IPS-18c (cell line): ENCODE measurements at regions not wholly inside any gene's neighbourhood (a gene's known extent, or its start where the extent isn't known, plus 50 kb on each side); places are given as distances from the start of the nearest gene placed in this dataset.

Source experiments
- H3K4me3 ChIP-seq: 2 replicates; pipeline ENCODE4 v1.7.0; 2013; ENCODE audit warnings: low read depth, mild to moderate bottlenecking, low read length, moderate library complexity; ENCODE audit not compliant: insufficient read depth
- H3K9me3 ChIP-seq: one replicate; pipeline ENCODE4 v1.6.1; 2013; ENCODE audit warnings: mild to moderate bottlenecking, low read length, moderate library complexity; ENCODE audit not compliant: control insufficient read depth, insufficient read depth

DNA sequence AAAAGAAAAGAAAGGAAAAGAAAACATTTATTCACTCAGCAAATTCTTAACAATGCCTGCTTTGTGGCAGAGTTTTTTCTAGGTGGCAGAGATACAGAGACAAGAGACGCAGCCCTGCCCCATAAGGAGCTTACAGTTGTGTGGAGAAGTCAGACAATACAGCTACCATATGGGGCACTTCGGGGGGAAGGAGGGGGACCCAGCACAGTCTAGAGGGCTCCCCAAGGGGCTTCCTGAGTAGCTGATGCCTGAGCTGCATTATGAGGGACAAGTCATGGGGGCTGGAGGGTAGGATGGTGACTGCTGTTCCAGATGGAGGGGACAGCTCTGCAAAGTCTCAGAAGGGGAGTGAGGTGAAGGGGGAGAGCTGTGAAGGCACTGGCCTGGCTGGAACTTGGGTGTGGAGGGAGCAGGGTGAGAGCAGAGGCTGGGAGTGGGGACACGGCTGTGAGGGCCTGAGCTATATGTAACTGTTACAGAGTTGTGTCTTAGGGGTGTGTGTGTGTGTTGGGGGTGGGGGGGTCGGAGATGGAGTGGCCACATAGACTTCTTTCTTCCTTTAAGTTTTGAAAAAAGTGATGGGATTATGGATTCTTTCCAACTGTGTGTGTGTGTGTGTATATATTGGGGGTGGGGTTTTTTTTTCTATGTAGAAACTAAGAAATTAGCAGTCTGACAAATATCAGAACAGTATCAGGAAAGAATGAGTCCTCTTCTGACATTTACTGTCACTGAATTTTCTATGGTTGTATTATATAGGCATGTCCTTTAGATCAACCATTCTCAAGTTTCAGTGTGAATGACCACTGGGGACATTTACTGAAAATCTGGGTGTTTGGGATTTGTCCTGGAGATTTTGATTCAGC is 66.0 kb upstream of the HAAO start:
- H3K9me3 ChIP-seq = no peaks in the 10 kb centered on the region
- H3K4me3 ChIP-seq = no peak overlapping the region

DNA sequence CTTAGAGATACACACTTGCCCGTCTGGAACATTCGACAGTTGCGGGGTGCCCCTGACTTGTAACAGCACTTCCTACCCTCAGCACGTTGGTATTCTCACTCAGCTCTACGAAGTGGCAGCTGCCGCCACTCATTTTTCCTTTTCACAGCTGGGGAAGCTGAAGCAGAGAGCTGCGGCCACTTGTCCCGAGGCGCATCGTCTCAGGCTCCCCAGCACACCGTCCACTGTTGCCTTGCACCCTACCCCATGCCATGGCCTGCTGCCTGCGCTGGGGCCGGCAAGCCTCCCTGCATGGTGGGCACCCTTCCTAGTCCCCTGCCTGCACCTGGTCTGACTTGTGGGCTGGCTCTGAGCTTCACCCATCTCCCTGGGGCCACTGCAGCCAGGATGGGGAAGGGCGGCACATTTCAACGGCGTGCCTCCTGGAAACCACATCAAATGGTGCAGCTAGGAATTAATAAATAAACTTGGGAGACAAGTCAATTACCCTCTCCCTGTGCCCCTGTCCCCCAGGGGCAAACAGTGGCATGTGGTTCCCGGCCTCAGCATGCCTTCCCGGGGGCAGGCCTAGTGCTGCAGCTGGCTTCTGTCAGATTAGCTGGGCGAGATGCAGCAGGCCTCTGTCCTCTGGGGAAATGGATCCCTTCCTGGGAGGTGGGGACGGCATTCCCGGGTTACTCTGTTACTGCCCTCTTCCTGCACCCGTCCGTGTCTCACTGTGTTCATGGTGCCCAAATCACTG is 64.7 kb upstream of the HAAO start:
- no peaks in the 10 kb centered on the region for H3K9me3 ChIP-seq
- H3K4me3 ChIP-seq = no peak overlapping the region

DNA sequence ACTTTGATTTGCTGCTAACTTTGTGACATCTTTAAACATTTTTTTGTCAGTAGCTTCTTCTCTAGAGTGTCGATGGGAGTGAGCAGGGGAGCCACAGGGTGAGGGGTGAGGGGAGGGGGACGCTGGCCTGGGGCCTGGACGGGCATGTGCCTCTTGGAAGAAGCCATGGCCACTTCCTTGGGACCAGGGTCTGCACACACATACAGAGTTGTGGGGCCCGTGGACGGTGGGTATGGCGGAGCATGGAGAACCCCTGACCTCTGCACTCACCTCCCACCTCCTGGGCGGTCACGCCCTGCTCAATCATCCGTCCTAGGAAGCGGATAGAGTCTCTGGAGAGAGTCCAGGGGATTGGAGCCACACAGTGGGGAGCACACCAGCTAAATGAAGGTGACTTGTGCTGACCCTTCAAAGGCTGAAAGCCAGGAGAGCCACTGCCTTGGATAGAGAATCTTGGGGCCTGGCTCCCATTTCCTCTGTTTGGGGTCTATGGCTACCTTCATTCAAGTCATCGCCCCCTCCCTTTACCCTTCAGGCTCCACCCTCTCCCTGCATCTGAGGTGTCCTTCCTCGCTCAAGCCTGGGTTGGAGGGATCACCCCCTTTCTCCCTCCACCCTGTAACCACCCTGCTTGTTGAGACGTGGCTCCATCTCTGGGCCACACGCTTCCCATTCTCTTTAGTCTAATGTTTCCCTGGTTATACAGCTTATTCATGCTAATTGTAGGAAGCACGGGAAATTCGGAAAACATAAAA is 63.9 kb upstream of the HAAO start:
- H3K4me3 ChIP-seq = no peak overlapping the region
- H3K9me3 ChIP-seq = no peaks in the 10 kb centered on the region

DNA sequence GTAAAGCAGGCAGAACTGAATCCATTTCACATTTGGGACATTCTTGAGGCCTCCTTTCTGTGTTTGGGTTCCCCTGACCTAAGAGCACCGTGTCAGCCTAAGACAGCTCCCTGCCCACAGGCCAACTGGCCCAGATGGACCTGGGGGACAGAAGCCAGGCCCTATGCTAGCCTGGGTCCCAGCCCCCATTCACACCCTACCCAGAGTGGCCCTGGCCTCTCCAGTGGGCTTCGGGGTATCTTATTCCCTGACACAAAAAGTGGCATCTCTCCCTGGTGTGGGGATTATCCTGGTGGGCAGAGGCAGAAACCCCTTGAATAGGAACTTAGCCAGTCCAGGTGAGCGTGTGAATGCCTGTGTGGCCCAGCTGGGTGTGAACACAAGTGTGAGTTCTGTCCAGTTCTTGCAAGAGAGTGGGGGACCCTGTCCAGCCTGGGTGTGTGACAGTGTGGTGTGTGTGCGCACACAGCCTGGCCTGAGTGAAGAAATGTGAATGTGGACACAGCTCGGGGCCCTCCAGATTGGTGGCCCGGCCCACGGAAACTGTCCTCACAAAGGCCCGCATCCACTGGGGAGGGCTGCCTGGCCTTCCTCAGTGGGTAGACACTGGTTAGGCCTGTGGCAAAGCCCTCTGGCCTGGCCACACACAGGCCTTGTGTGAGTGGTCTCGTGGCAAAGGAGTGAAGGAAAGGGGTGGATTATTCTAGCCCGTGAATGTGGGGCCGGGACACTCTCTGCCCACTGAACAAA is 63.0 kb upstream of the HAAO start:
- Histone ChIP-seq H3K4me3 (no peak overlapping the region), H3K9me3 (no peaks in the 10 kb centered on the region)

DNA sequence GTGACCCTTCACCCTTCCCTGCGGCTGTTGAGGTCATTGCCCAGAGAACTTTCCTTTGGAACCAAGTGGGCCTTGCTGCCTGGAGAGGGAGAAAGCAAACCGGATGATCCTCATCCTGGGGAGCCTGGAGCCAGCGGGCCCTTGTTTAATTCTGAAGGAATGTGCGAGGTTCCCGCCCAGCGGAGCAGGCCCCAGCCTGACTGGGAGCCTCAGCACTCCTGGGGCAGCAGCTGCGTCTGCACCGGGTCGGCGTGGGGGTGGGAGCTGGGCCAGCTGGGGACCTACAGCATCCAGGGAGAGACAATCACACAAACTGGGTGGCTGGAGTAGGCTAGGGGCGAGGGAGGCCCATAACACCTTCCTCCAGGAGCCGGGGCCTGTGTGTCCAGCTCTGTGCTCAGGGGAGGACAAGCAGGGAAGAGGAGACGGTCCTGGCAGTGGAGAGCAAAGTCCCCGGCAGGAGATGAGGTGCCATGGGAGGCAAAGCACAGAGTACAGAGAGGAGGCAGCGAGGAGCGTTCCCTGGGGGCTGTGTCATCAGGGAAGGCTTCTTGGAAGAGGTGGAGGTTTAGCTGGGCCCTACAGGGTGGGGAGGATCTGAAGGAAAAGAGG is 61.9 kb upstream of the HAAO start:
- H3K9me3 ChIP-seq = no peaks in the 10 kb centered on the region
- no peak overlapping the region for H3K4me3 ChIP-seq

DNA sequence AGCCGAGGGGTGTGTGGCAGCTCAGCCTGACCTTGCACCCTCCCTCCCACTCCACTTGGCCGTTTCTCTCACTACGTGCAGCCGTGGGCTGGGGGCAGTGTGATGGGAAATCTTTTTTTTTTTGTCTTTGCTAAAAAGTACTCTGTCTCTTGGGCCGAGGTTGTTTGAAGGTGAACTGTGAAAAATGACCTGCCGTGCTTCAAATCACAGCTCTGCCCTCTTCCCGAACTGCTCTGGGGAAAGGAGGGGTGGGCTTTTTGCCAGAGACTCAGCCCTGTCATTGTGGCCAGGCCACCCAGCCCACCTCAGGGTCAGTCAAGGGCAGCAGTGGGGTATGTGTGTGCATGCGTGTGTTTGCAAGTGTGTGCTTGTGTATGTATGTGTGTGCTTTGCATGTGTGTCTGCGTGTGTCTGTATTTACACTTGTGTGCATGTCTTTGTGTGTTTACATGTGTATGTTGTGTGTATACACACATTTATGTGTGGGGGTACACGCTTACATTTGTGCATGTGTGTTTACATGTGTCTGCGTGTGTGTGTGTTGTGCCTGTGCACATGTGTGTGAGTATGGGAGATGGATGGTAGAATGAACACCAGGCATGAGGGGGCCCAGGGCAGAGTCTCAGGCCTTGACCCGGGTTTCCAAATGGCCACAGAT is 61.3 kb upstream of the HAAO start:
- Histone ChIP-seq H3K9me3 (no peaks in the 10 kb centered on the region), H3K4me3 (no peak overlapping the region)

DNA sequence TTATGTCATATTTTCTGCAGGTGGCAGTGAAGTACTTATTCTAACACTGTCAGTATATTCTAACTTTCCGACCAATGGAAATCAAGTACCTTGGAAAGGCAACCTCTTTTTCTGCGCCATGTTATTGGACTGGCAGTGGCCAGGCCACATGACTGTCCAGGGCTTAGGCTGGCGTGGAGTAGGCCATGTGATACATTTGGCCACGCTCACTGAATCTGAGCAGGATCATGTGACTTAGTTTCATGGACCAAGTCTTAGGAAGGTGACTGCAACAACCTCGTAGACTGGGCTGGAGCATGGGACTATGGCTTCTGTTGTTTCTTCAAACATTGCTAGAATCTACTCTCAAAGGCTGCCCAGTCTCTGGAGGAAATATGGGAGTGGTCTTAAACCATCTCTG is 60.4 kb upstream of the HAAO start:
- H3K4me3 ChIP-seq = no peak overlapping the region
- no peaks in the 10 kb centered on the region for H3K9me3 ChIP-seq

DNA sequence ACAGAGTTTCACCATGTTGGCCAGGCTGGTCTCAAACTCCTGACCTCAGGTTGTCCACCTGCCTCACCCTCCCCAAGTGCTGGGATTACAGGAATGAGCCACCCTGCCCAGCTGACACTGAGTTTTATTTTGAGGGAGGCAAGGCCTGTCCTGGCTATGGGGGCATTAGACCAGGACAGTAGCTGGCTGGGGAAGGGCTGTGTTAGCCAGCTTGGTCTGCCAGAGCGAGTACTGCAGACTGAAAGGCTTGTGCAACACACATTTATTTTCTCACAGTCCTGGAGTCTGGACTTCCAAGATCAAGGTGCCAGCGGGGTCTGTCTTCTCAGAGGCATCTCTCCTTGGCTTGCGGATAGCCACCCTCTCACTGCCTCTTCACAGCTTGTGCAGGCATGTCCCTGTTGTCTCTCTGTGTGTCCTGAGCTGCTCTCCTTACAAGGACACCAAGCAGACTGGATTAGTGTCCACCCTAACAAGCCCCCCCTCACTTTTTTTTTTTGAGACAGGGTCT is 59.4 kb upstream of the HAAO start:
- no peaks in the 10 kb centered on the region for H3K9me3 ChIP-seq
- H3K4me3 ChIP-seq = no peak overlapping the region

DNA sequence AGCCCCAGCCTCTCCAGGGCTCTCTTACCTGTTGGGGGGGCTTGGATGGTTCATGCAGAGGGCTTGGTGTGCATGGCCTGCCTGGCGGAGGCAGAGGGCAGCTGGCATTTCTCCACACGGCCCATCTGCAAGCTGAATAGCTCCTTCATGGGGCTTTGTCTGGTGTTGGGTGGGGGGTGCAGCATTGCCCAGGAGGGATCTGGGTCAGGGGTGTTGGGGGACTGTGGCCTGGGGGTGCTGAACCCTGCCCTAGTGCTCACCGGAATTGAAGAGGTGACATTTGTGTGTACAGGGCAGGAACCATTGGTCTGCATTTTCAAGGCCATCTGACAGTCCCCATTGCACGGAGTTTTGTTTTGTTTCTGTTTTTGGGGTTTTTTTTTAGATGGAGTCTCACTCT is 58.8 kb upstream of the HAAO start:
- Histone ChIP-seq H3K4me3 (no peak overlapping the region), H3K9me3 (no peaks in the 10 kb centered on the region)

DNA sequence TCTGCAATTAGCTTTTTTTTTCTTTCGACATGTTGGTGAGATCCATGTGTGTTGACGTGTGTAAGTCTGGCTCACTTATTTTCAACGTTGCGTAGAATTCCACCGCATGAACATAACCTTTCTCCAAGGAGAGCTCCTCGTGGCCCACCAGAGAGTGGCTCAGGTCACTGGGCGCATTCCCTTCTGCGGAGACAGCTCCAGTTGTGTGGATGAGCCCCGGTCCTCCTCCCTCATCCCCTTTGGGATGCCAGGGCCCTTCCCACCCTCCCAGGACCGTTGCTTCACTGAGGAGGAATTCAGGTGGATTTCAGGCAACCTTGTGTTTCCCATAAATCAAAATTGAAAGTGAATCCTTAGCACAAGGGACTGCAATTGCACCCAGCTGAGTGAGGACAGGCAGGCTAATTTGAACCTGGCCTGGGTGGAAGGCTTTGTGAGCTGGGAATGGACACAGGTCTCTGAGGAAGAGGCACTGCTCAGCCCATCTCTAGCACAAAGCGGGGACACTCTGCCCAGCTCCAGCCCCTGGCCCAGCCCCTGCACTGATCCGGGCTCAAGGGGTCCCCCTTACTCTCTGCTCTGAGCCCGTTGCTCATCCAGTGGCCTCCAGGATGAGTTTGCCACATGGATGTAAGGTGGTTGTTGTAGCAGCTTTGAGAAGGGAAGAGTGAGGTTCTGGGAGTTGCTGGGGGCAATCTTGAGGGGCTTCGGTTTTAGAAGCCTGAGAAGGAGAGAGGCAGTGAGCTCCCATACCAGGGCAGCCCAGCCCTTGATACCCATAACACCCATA is 57.8 kb upstream of the HAAO start:
- H3K4me3 ChIP-seq = no peak overlapping the region
- H3K9me3 ChIP-seq = no peaks in the 10 kb centered on the region

DNA sequence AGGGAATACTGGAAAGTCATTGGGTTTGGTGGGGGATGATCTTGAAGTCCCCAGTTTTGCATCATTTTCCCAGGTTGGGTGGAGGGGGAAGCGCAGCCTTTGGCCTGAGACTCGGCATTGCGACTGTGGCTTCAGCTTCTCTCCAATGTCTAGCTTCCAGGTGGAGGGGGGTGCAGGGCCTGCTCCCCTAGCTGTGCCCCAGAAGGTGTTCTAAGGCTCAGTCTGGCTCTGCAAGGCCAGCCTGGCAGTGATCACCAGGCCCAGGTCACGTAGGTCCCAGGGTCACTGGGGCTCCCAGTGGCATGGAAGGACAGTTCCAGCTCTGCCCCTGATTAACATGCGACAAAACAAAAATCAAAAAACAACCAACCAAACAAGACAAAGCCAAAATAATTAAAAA is 56.9 kb upstream of the HAAO start:
- no peaks in the 10 kb centered on the region for H3K9me3 ChIP-seq

DNA sequence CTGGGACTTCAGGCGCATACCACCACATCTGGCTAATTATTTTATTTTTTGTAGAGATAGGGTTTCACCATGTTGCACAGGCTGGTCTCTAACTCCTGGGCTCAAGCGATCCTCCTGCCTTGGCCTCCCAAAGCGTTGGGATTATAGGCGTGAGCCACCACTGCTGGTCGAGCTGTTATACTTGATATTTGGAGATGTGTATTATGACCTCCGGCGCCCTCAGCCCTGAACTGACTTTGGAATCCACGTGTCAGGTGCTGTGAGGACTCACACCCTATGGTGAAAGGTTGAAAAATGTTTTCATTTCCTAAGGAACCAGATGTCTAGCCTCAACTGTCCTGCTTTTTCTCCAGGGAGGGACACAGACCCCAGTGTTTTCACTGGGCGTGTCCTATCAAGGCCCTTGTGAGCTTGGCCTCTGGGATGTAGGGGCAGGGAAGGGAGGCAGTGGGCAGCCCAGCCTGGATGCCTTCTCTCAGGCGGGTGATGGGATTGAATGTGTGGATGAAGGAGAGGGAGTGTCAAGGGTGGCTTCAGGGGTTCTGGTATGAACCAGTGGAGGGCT is 56.4 kb upstream of the HAAO start:
- H3K9me3 ChIP-seq = no peaks in the 10 kb centered on the region

More for the DNA sequence above, 56.9 kb upstream of the HAAO start:
- no peak overlapping the region for H3K4me3 ChIP-seq

DNA sequence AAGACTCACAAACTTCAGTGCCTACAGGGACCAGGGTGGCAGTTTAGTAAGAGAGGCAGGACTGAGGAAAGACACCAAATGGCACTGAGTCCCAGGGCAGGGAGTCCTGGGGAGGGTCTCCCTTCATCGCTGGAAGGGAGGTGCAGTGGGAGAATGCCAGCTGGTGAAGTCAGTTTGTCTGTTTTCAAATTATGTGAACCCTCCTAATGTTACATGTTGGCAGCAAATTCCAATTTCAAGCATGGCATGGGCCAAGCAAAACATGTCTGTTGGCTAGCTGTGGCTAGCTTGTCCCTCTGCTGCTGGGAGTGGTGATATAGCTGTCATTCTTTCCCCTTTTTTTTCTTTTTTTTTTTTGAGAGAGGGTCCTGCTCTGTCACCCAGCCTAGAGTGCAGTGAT is 55.9 kb upstream of the HAAO start:
- Histone ChIP-seq H3K4me3 (no peak overlapping the region), H3K9me3 (no peaks in the 10 kb centered on the region)

More for the DNA sequence above, 56.4 kb upstream of the HAAO start:
- H3K4me3 ChIP-seq = no peak overlapping the region

DNA sequence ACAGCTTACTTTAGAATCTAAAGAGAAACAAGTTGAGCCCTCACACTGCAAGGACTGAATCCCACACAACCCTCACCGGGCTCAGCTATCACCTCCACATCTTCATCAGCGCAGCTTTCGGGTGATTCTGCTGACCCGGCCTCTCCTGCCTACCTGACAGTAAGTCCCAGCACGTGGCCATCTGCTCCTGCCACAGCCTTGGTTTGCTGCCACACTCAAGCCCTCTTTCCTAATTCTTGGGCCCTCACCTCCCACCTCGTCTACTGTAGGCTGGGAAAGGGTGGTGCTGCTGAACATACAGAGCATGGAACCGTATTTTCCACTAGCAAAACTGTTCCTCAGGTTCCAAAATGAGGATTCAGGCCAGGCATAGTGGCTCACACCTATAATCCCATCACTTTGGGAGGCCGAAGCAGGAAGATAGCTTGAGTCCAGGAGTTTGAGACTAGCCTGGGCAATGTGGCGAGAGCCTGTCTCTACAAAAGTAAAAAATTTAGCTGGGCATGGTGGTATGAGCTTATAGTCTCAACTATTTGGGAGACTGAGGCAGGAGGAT is 55.3 kb upstream of the HAAO start:
- H3K4me3 ChIP-seq = no peak overlapping the region
- H3K9me3 ChIP-seq = no peaks in the 10 kb centered on the region
